DMS79 (cell line): ENCODE measurements at regions not wholly inside any gene's neighbourhood (a gene's known extent, or its start where the extent isn't known, plus 50 kb on each side); places are given as distances from the start of the nearest gene placed in this dataset.

Experiments
- DNase-seq: peaks from one replicate; lab custom pipeline; 2025; lab: John Stamatoyannopoulos, UW

DNA sequence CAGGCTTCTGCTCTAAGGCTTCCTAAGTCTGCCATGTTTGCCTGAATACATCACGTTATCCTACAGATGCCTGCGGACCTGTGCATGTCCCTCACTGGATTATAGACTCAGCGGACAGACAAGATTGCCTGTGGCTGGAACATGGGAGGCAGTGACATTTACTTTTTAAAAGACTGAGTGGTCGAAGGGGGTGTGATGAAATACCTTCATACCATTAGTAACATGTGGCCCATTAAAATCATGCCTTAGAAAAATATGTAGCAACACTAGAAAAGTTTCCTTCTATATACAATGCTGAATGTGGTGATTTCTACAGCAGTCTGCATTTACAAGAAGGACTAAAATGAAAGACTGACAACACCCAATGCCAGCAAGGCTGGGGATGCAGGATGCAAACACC is 154.4 kb downstream of the ASB1 start:
- DNase-seq, result no peak

DNA sequence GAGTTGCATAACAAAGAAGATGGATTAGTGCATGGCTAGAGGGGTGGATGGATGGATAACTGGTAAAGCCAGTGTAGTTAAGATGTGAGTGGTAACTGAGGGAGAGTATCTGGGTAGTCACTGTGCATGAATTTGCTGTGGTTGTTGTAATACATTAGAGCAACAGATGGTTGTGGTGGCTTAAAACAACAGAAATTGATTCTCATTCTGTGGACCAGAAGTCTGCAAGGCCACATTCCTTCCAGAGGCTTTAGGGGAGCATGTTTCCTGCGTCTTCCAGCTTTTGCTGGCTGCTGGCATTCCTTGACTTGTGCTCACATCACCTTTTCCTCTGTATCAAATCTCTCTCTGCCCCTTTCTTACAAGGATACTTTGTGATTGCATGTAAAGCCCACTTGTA is 155.4 kb downstream of the ASB1 start:
- no peak for DNase-seq

DNA sequence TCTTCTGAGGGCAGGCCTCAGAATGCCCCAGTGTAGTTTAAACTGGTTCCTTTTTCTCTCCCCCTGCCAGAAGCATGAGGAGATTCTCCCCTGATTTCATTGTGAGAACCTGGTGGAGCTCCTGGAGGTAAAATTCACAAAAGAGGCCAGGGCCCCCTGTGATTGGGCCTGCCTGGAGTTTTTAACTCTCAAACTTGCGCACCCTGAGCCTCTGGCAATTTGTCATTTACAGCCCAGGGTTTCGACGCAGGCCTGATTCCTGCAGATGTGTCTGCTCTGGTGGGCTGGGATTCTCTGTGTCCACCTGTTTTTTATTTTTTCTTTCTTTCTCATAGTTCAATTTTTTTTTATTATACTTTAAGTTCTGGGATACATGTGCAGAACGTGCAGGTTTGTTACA is 157.9 kb downstream of the ASB1 start:
- DNase-seq, result no peak

DNA sequence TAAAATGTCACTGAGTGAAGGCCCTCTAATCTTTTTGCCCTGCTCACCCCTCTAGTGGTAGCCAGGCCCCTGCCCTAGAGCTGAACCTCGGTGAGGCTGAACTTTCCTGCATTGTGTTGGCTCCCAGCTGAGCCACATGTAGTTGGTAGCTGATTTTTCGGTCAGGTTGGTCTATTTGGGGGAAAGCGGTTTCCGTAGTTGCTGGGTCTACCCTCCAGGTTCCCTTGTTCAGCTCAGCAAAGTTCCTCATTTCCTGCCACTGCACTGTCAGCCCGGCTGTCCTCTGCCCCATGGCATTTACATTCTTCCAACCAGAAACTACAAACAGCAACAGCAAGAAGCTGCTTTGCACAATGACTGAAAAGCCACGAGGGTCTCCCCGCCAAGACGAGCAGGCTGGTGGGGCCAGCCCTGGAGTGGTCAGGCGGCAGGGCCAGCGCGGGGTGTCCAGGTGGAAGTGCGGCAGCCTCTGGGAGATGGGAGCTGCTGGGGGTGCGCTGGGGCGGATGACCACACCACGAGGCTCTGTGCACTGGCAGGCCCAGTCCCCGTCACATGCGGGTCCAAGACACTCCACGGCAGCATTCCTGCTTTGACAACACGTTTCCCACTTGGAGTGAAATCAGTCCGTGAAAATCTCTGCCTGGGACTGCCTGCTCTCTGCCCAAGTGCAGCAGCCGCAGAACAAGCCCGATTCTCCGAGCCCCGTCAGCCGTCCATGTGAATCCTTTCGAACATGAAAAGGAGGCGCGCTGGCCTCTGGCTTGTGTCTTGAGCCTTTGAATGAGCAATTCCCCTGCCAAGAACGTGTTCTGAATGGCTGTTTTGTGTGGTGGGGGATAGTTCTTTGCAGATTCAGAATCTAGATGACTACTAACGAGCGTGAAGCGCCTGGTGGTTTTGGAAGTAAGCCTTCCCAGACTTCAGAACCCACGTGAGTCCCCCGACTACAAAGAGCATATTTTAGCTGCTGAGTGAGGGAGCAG is 159.4 kb downstream of the ASB1 start:
- no peak for DNase-seq

DNA sequence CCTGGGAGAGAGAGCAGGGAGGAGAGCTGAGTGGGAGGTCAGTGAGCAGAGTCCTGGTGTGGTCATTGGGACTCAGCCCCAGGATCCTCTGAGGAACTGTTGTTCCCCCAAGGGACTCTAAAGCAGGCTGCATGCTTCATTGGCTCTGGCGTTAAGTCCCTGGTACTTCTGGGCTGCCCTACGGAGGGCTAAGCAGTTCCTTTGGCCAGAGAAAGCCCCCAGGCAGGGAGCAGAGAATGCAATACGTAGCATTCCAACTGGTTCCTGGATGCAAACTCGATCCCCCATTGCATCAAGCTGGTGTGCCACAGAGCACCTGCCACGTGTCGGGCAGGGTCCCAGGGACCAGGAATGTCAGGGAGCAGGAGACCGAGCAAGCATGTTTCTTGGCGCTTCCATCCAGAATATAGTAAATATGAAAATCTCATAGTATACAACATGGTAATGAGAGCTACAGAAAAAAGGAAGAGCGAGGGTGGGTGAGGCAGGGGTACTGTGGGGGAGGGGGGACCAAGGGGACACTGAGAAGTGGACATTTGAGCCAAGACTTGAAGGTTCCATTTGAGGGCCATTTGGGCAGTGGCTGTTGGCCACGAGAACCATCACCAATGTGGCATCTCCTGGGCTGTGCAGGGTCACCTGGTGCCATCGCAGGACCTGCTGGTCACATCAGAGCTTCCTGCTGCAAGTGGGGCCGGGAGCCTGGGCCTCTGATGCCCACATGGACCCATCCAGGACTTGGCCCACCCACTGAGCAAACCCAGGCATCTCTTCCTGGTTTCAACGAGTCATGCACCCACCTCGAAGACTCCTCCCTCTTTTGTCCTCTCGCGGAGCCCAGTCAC is 160.4 kb downstream of the ASB1 start:
- DNase-seq, result no peak

DNA sequence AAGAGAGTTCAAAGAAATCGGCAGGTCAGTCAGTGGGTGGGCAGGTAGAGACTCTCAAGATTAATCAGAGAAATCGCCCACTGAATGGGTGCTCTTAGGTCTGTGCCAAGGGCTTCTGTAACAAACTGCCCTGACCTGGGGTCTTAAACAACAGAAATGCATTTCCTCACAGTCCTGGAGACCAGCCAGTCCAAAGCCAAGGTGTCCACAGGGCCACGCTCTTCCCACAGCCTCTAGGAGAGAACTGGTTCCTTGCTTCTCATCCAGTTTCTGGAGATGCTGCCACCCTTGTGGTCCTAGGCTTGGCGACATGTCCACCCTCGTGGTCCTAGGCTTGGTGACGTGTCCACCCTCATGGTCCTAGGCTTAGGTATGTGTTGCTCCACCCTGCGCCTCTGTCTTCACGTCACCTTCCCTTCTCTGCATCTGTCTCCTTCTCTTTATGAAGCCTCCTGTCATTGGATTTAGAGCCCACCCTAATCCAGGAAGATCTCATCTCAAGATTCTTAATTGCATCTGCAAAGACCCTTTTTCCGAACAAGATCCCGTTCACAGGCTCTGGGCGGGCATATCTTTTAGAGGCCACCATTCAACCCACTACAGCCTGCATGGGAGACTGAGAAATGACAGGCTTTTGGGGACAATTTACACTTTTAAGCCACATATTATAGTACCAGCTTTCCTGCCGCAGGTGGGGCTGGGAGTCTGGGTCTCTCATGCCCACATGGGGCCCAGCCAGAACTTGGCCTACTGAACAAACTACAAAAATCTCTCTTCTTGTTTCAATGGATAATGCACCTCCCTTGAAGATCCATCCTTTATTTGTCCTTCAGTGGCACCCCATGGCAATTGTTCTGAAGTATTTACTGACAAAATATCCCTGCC is 161.3 kb downstream of the ASB1 start:
- no peak for DNase-seq

DNA sequence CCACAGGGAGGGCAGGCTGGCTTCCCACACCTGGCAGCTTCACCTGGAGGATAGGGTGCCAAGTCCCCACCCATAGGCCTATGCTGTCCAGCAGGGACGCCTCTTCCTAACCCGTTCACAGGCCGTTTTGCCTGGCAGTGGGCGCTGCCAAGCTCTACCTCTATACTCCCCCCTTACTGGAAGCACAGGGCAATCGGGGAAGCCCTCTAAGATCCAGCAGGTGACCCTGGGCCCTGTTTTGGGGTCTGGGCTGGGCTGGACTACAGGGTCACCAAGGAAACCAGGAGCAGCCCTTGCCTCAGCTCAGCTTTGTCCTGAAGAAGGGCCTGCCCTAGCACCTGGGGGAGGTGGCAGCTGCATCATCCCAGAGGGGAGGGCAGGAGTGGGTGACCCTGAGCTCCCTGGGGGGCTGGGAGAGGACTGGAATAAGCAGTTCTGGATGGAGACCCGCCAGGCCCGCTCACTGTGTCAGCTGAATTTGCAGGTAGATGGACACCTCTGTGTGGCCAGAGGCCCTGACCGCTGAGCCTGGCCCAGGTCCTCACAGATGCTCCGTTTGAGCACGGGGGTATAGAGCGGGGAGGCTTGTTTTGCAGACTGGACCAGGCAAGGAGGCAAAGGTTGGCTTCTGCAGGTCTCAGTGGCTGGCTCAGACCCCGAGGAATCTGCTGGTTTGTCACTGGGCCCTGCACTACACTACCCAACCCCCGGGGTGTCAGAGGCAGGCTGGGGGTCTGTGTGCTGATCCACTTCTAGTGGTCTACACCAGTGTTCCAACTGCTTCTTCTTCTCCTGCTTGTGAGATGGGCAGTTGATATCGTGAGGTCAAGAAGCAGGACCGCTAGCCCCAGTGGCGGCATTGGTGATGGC is 163.1 kb downstream of the ASB1 start:
- DNase-seq, result no peak

DNA sequence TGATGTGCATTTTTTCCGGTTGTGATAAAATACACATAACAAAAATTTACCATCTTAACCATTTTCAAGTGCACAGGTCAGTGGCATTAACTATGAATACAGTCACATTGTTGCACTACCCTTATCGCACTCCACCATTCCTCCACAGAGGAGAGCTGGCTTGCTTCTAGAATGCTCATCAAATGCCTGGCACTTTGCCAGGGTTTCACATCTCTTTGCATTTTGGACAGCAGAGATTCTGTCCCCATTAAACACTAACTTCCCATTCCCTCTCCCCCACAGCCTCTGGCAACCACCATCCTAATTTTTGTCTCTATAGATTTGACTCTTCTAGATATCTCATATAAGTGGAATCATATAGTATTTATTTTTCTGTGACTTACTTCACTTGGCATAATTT is 165.0 kb downstream of the ASB1 start:
- no peak for DNase-seq

DNA sequence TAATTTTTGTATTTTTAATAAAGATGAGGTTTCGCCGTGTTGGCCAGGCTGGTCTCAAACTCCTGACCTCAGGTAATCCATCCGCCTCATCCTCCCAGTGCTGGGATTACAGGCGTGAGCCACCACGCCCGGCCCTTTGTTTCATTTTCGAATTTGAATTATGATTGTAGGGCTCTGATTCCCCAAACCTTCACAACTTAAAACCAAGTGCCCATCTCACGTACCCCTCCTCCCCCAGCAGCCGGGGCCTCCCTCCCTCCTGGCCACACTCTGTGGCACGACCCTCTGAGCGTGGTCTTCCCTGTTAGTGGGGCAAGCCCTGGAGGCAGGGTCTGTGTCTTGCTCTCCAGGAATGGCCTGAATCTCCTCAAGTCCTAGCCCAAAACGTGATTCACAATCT is 166.5 kb downstream of the ASB1 start:
- DNase-seq, result no peak

DNA sequence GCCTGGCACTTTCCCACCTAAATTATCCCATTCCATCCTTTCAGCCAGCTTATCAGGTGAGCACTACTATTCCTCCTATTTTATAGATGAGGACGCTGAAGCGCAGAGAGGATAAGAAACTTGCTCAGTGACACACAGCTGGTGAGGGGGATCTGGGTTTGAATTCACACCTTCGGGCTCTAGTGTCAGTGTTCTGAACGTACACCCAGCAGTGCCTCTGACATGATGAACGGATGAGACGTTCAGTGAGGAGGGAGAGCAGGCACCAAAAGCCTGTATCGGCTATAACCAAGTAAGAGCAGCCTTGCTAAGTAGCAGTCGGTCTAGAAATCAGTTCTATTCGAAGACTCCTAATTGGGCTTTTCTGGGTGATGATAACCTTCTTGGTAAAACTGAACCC is 167.0 kb downstream of the ASB1 start:
- DNase-seq, result no peak

DNA sequence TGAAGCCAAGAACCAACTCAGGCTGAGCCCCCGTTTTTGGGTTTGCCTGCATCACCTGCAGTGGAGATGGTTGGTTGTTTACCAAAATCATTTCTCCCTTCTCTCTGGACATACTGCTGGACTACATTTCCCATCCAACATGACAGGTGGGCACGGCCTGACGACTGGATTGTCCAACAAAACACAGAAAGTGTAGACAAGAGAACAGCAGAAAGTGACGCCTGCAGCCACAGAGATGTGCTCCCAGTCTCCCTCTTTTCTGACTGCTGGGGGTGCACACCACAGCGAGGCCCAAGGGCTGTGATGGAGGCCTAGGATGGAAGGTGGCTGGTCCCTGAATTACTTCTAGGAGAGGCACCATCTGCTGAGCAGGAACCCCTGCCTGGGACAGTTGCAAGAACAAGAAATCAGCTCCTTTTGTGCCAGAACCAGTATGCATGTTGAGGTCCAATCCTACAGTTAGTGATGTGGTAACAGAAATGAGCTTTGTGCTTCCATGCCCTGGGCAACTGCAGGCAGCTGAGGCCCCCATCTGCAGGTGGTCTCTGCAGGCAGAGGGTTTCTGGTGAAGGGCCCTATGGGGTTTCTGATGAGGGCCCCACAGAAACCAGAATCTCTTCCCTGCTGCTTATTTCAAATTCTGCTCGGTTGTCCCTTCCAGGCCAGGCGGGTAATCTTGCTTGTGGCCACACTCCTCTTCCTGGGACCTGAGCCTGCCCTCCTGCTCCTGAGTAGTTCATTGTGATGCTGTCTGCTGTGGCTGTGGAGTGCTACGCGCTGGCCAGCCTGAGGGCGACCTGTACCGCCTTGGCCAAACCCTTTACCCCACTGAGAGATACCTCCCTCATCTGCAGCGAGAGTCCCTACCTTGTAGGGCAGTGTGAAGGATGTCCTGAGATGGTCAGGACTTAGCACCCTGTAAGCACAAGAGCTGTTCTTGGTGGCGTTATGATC is 168.3 kb downstream of the ASB1 start:
- DNase-seq, result no peak

DNA sequence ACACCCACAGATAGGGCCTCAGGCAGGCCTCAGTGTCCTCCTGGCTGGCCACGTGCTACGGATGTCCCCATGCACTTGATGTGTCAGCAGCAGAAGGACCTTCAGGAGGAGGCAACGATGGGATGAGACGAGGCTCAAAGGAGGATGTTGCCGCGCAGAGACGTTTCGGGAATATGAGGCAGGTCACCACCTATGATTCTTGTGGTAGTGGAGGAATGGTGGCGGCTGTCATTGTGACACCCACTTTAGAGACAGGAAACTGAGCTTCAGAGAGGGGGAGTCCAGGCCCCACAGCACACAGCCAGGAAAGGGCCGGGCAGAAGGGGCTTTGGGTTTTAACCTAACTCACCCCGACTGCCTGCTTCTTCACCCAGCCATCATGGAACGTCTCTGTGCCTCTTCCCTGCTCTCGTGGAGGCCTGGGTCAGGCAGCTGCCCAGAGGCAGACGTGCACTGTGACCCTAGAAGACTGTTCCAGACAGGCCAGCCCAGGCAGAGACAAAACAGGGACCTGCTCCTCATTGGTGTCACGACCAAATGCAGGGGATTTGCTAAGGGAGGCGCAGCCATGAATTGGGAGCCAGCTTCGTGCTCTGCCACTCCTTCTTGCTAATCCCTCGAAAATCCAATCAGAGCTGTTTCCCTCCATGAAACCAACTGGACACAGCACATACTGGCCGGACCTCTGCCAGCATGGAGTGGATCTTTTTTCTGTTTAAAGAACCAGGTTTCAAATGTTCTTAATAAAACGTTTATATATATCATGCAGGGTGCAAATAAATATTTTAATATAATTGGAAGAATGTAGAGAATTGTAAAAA is 169.2 kb downstream of the ASB1 start:
- DNase-seq, result no peak

DNA sequence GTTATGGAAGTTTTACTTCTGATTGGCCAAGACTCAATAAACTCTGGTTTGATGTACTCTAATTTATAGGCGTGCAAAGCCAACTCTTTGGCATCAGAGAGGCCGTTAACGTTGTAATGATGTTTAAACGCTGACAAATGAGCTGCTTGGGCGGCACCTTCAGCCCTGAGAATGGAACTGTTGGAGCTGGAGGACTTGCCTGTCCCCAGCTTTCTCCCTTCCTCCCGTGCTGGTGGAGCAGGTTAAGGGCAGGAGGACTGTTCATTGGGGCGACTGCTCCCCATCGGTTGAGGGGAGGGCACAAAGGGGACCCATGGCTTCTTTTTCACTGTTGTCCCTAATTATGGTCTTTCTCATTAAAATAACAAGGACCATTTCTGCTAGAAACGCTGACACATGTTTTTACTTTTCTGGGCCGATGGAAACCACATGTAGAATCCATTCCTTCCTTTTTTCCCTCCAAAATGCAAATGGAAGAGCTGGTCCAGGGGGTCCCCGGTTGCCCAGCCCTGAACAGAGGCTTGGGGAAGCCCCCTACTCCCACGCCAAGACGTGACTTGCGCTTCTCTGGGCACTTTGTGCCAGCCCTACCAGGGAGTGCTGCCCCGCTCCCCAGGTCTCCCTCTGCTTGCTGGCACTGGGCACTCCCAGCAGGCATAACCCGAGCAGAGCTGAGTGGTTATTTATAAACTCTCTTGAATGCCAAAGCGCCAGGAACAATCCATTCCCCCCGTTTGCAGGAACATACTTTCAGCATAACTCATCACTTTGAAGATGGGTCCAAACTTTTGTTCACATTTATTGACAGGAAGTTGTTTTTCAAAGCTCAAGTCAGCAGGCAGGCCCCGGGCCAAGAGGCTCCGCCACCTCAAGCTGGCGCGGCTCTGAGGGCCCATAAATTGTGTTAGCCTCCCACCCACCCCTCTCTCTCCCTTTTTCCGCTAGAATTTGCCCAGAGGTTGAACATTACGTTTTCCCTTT is 170.1 kb downstream of the ASB1 start:
- no peak for DNase-seq

DNA sequence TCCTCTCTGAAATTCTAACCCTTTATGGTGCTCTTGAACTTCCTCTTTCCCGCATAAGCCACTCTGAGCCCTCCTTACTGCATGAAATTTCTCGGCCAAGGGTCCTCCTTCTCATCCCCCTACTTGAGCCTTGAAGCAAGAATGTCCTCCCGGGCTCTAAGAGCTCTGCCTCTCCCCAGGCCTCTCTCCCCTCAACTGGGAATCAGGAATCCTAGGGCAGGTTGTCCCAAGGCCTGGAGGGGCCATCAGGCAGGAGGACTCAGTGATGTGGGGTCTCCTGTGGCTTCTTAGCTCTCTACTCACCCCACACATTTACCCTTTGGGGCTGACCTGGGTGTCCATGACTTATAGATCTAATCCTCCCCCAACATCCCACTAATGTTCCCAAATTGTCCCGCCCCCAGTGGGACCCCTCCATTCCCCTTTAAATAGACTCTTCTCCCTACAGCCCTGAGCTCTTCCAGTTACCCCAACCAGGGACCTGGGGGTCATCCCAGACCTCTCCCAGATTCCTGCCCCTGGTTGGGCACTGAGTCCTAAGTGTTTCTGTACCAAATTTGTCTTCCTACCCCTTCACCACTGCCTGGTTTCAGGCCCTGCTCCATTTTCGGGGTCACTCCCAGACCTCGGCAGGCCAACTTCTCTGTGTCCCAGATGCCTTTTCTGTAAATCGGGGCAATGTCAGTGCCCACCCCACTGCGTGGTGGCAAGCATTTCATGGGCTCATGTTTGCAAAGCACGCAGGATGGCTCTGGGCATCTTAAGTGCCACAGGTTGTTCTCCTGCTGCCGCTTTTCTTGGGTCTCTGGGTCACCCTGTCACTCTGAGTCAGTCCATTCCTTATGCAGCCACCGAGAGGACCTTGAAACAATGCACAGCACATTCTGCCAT is 171.2 kb downstream of the ASB1 start:
- DNase-seq, result no peak

DNA sequence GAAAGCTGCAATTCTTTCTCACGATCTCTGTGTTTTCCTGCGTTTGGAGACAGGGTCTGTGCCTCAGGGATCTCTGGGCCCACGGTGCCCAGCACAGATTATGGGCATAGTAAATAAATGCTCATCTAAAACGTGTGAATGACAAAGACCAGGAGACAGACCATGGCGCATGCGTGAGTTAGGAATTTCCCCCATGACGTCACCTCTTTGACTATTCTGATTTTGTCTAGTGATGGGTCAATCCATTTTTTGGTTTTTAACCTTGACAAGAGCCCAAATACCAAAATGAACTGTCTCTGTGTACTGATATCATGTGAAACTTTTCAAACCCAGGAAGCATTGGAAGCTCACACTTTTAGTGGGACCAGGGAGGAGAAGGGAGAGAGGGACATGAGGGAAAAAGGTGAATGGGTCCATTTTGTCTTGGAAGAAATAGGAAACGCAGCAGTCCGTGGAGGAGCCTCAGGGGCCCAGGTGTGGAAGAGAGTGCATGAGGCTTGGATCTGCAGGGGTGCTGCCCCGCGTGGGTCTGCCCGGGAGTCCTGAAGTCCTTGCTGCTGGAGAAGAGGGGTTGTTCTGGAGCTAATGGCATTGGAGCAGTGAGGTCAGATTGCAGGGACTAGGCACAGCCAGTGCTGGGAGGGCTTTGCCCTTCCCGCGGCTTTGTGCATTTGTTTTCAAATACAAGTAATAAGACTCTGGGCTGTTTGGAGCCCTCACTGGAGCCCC is 172.2 kb downstream of the ASB1 start:
- DNase-seq, result no peak
